GM12878 (cell line): ENCODE measurements at regions not wholly inside any gene's neighbourhood (a gene's known extent, or its start where the extent isn't known, plus 50 kb on each side); places are given as distances from the start of the nearest gene placed in this dataset.

Source experiments
- ATAC-seq: fragments of 200-7000 bp; cut with Tn5 transposase; 3 replicates; pipeline ENCODE4 v1.9.1; 2020; ENCODE audit warnings: mild to moderate bottlenecking, moderate library complexity
- BruUV-seq: library from RNA; stranded (reverse); fragments of 400-500 nt; replicated peaks from 2 replicates; lab custom pipeline; 2021; lab: Mats Ljungman, UMichigan
- CTCF ChIA-PET: fragments of 300-600 bp; sonication (Branson Sonifier 250); formaldehyde crosslinking; extraction: SDS; loops from one replicate; lab custom pipeline; 2021; ENCODE audit warnings: inconsistent platforms; lab: Yijun Ruan, JAX
- POLR2A ChIA-PET: fragments of 350-600 bp; formaldehyde crosslinking; extraction: SDS; loops from one replicate; lab custom pipeline; 2021; ENCODE audit warnings: inconsistent platforms; lab: Charles Lee
- RAD21 ChIA-PET: fragments of 300-600 bp; sonication (Branson Sonifier 250); formaldehyde crosslinking; loops from one replicate; lab custom pipeline; 2023; ENCODE audit warnings: antibody characterized with exemption; ENCODE audit not compliant: unreplicated experiment; lab: Charles Lee
- SMC1A ChIA-PET: fragments of 300-600 bp; sonication (Branson Sonifier 250); formaldehyde crosslinking; loops from one replicate; lab custom pipeline; 2023; ENCODE audit not compliant: unreplicated experiment, uncharacterized antibody; lab: Charles Lee
- DNase-seq: peaks from one replicate; pipeline ENCODE4 v3.0.0-alpha.2; 2011; ENCODE audit warnings: low read depth, low spot score
- FAIRE-seq: peaks from 3 replicates; lab custom pipeline; 2011; peaks lifted over from hg19 to GRCh38; lab: Jason Lieb, UNC
- H2AFZ ChIP-seq: 2 replicates; pipeline ENCODE4 v1.6.0; 2011; ENCODE audit warnings: low read depth, low read length, control low read depth; ENCODE audit not compliant: control insufficient read depth
- H3K27ac ChIP-seq: 2 replicates; pipeline ENCODE4 v1.5.1; 2011; ENCODE audit warnings: control low read depth; ENCODE audit not compliant: control insufficient read depth, insufficient read depth
- H3K27me3 ChIP-seq, 2 experiments: replicated peaks in 1 of 2; 2 replicates each; pipeline versions ENCODE4 v1.6.0 to v1.6.1; 2011; ENCODE audit warnings: low read length in 1 of 2; ENCODE audit not compliant: control insufficient read depth in 2 of 2, insufficient read depth in 2 of 2
- H3K36me3 ChIP-seq, 2 experiments: 2 replicates each; pipeline ENCODE4 v1.5.1; 2011; ENCODE audit warnings: low read length in 1 of 2; ENCODE audit not compliant: control insufficient read depth in 2 of 2, insufficient read depth in 2 of 2
- H3K4me1 ChIP-seq: 2 replicates; pipeline ENCODE4 v1.6.1; 2011; ENCODE audit warnings: mild to moderate bottlenecking, low read length, moderate library complexity, mixed read lengths; ENCODE audit not compliant: control insufficient read depth, insufficient read depth
- H3K4me2 ChIP-seq: 2 replicates; pipeline ENCODE4 v1.6.0; 2011; ENCODE audit warnings: control low read depth; ENCODE audit not compliant: control insufficient read depth, insufficient read depth
- H3K4me3 ChIP-seq: fragments of 200-600 bp; sonication (generic); 2 replicates; pipeline ENCODE4 v1.5.1; 2016
- H3K79me2 ChIP-seq: 2 replicates; pipeline ENCODE4 v1.6.0; 2011; ENCODE audit warnings: low read length; ENCODE audit not compliant: control insufficient read depth, insufficient read depth
- H3K9ac ChIP-seq: 2 replicates; pipeline ENCODE4 v1.8.0; 2011; ENCODE audit warnings: low read length, control low read depth, mixed read lengths; ENCODE audit not compliant: control insufficient read depth, insufficient read depth
- H3K9me3 ChIP-seq: replicated peaks from 3 replicates; pipeline ENCODE4 v1.5.1; 2011; ENCODE audit warnings: mild to moderate bottlenecking, low read length; ENCODE audit not compliant: control insufficient read depth, insufficient read depth
- H4K20me1 ChIP-seq: 2 replicates; pipeline ENCODE4 v1.6.0; 2011; ENCODE audit not compliant: control insufficient read depth, insufficient read depth
- EP300 ChIP-seq, 2 experiments: fragments of 150-350 bp in 1 of 2; IDR thresholded peaks; 2 replicates each; pipeline ENCODE4 v1.6.1; 2011 to 2012; ENCODE audit warnings: low read depth in 2 of 2, low read length in 2 of 2, borderline replicate concordance in 1 of 2, improper control_type of control experiment in 1 of 2, inconsistent platforms in 1 of 2; ENCODE audit not compliant: control insufficient read depth in 1 of 2
- HDAC6 ChIP-seq: fragments of 200-600 bp; sonication (generic); IDR thresholded peaks from one replicate; pipeline ENCODE4 v1.8.0; 2017; ENCODE audit warnings: antibody characterized with exemption; ENCODE audit not compliant: unreplicated experiment
- MEF2A ChIP-seq: IDR thresholded peaks from 2 replicates; pipeline ENCODE4 v1.6.1; 2011; ENCODE audit warnings: low read depth, mild to moderate bottlenecking, low read length, moderate library complexity; ENCODE audit not compliant: insufficient read depth
- RBBP5 ChIP-seq: fragments of 200-600 bp; sonication (generic); conservative IDR thresholded peaks from 2 replicates; pipeline ENCODE4 v1.6.1; 2016
- RCOR1 ChIP-seq: conservative IDR thresholded peaks from 2 replicates; pipeline ENCODE4 v1.6.1; 2012; ENCODE audit warnings: low read depth, low read length, improper control_type of control experiment
- SUPT20H ChIP-seq: IDR thresholded peaks from 2 replicates; pipeline ENCODE4 v1.6.1; 2011; ENCODE audit warnings: low read depth, mild to moderate bottlenecking, low read length, moderate library complexity, borderline replicate concordance; ENCODE audit not compliant: control insufficient read depth
- WGBS: methylation state at CpG from one replicate; pipeline ENCODE4 v1.1.6; 2016; ENCODE audit warnings: low lambda C conversion rate; ENCODE audit not compliant: insufficient replicate concordance, insufficient coverage; ENCODE audit errors: missing lambda C conversion rate; 5-methylcytosine and 5-hydroxymethylcytosine counted together
- in situ Hi-C: fragments of 300-500 bp; cut with MboI; formaldehyde crosslinking; loops from 9 replicates; pipeline ENCODE4 v1.14.3; 2018; ENCODE audit warnings: mixed read lengths
- intact Hi-C: fragments of 100-400 bp; cut with micrococcal nuclease; formaldehyde crosslinking; loops from one replicate; pipeline ENCODE4 v1.14.2; 2022; ENCODE audit not compliant: unreplicated experiment
- TF ChIP-seq, protein P1 (sequence below): fragments of 450-650 bp; formaldehyde crosslinking; IDR thresholded peaks from 2 replicates; pipeline ENCODE4 v1.4.0; 2022; ENCODE audit warnings: mild to moderate bottlenecking, moderate library complexity
- TF ChIP-seq, protein P2 (sequence below): fragments of 450-650 bp; IDR thresholded peaks from 2 replicates; pipeline ENCODE4 v1.6.1; 2016; ENCODE audit warnings: mild to moderate bottlenecking, moderate library complexity, borderline replicate concordance
- TF ChIP-seq, protein P3 (sequence below): IDR thresholded peaks from 2 replicates; pipeline ENCODE4 v1.6.1; 2012; ENCODE audit warnings: mild to moderate bottlenecking, low read depth, low read length
- TF ChIP-seq, protein P4 (sequence below), 3 experiments: IDR thresholded peaks in 2 of 3; conservative IDR thresholded peaks in 1 of 3; 2 replicates each; pipeline ENCODE4 v1.5.1; 2011; ENCODE audit warnings: low read depth in 3 of 3, low read length in 3 of 3, mild to moderate bottlenecking in 3 of 3, control low read depth in 2 of 3, moderate library complexity in 2 of 3, inconsistent platforms in 1 of 3, mixed read lengths in 1 of 3; ENCODE audit not compliant: control insufficient read depth in 2 of 3, insufficient read depth in 1 of 3; ENCODE audit errors: extremely low read depth in 1 of 3

DNA sequence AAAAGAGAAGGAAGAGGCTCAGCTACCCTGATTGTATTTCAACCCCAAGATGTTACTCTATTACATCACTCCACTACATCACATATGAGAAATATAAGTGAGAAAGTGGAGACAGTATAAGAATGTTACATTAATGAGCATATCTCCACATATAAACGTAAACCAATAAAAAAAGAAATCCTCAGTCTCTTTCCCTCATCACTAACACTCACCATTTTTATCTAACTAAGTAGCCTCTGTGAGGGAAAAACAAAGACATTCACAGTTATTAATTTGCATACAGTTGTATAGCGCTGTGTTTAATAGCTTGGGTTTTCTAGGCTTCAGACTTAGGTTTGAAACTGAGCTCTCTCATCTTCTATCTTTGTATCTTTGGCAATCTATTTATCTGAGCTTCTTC lies 489.1 kb upstream of the LRRTM4 start:
- DNase-seq: no peak
- FAIRE-seq: no peak
- intact Hi-C loops (no loop called here), in situ Hi-C loops (no loop called here)
- Histone ChIP-seq H3K4me3 (no peak overlapping the region), H4K20me1 (no peaks in the 10 kb centered on the region), H3K79me2 (no peaks in the 10 kb centered on the region), H3K27ac (no peak overlapping the region), H3K4me1 (no peaks in the 10 kb centered on the region), H3K9me3 (no peaks in the 10 kb centered on the region), H3K9ac (no peak overlapping the region), H3K4me2 (no peak overlapping the region), H3K27me3 (no peaks in the 10 kb centered on the region), H2AFZ (no peak overlapping the region), H3K36me3 (no peaks in the 10 kb centered on the region)
- no peak for ATAC-seq
- ChIA-PET SMC1A (interaction anchor here (0.9 kb wide), 1 partner anchor 11 kb away, joined by 3 read pairs; no protein-coding TSS in a partner anchor), CTCF (interaction anchor here (1.3 kb wide), 1 partner anchor 26 kb away, joined by 3 read pairs; no protein-coding TSS in a partner anchor), POLR2A (no interaction called here), RAD21 (no interaction called here)
- BruUV-seq: no TSS peak
- 18% methylated on average over 2 of the region's 2 CpGs for WGBS
- TF ChIP-seq, protein P1, sequence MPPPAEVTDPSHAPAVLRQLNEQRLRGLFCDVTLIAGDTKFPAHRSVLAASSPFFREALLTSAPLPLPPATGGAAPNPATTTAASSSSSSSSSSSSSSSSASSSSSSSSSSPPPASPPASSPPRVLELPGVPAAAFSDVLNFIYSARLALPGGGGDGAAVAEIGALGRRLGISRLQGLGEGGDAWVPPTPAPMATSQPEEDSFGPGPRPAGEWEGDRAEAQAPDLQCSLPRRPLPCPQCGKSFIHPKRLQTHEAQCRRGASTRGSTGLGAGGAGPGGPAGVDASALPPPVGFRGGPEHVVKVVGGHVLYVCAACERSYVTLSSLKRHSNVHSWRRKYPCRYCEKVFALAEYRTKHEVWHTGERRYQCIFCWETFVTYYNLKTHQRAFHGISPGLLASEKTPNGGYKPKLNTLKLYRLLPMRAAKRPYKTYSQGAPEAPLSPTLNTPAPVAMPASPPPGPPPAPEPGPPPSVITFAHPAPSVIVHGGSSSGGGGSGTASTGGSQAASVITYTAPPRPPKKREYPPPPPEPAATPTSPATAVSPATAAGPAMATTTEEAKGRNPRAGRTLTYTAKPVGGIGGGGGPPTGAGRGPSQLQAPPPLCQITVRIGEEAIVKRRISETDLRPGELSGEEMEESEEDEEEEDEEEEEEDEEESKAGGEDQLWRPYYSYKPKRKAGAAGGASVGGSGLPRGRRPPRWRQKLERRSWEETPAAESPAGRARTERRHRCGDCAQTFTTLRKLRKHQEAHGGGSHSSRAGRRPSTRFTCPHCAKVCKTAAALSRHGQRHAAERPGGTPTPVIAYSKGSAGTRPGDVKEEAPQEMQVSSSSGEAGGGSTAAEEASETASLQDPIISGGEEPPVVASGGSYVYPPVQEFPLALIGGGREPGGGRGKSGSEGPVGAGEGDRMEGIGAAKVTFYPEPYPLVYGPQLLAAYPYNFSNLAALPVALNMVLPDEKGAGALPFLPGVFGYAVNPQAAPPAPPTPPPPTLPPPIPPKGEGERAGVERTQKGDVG (CRISPR knock-in tag): no peak
- TF ChIP-seq HDAC6: no peak
- TF ChIP-seq RBBP5: no peak
- no peak for TF ChIP-seq EP300 (IDR thresholded peaks at IDR 0.05; ENCODE audit: borderline replicate concordance in 1 of 2, control insufficient read depth in 1 of 2, low read depth in 2 of 2, low read length in 2 of 2)
- TF ChIP-seq, protein P2, sequence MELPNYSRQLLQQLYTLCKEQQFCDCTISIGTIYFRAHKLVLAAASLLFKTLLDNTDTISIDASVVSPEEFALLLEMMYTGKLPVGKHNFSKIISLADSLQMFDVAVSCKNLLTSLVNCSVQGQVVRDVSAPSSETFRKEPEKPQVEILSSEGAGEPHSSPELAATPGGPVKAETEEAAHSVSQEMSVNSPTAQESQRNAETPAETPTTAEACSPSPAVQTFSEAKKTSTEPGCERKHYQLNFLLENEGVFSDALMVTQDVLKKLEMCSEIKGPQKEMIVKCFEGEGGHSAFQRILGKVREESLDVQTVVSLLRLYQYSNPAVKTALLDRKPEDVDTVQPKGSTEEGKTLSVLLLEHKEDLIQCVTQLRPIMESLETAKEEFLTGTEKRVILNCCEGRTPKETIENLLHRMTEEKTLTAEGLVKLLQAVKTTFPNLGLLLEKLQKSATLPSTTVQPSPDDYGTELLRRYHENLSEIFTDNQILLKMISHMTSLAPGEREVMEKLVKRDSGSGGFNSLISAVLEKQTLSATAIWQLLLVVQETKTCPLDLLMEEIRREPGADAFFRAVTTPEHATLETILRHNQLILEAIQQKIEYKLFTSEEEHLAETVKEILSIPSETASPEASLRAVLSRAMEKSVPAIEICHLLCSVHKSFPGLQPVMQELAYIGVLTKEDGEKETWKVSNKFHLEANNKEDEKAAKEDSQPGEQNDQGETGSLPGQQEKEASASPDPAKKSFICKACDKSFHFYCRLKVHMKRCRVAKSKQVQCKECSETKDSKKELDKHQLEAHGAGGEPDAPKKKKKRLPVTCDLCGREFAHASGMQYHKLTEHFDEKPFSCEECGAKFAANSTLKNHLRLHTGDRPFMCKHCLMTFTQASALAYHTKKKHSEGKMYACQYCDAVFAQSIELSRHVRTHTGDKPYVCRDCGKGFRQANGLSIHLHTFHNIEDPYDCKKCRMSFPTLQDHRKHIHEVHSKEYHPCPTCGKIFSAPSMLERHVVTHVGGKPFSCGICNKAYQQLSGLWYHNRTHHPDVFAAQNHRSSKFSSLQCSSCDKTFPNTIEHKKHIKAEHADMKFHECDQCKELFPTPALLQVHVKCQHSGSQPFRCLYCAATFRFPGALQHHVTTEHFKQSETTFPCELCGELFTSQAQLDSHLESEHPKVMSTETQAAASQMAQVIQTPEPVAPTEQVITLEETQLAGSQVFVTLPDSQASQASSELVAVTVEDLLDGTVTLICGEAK: no peak
- TF ChIP-seq, protein P3, sequence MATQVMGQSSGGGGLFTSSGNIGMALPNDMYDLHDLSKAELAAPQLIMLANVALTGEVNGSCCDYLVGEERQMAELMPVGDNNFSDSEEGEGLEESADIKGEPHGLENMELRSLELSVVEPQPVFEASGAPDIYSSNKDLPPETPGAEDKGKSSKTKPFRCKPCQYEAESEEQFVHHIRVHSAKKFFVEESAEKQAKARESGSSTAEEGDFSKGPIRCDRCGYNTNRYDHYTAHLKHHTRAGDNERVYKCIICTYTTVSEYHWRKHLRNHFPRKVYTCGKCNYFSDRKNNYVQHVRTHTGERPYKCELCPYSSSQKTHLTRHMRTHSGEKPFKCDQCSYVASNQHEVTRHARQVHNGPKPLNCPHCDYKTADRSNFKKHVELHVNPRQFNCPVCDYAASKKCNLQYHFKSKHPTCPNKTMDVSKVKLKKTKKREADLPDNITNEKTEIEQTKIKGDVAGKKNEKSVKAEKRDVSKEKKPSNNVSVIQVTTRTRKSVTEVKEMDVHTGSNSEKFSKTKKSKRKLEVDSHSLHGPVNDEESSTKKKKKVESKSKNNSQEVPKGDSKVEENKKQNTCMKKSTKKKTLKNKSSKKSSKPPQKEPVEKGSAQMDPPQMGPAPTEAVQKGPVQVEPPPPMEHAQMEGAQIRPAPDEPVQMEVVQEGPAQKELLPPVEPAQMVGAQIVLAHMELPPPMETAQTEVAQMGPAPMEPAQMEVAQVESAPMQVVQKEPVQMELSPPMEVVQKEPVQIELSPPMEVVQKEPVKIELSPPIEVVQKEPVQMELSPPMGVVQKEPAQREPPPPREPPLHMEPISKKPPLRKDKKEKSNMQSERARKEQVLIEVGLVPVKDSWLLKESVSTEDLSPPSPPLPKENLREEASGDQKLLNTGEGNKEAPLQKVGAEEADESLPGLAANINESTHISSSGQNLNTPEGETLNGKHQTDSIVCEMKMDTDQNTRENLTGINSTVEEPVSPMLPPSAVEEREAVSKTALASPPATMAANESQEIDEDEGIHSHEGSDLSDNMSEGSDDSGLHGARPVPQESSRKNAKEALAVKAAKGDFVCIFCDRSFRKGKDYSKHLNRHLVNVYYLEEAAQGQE: no peak
- TF ChIP-seq SUPT20H: no peak
- TF ChIP-seq MEF2A: no peak
- TF ChIP-seq RCOR1: no peak
- TF ChIP-seq, protein P4, sequence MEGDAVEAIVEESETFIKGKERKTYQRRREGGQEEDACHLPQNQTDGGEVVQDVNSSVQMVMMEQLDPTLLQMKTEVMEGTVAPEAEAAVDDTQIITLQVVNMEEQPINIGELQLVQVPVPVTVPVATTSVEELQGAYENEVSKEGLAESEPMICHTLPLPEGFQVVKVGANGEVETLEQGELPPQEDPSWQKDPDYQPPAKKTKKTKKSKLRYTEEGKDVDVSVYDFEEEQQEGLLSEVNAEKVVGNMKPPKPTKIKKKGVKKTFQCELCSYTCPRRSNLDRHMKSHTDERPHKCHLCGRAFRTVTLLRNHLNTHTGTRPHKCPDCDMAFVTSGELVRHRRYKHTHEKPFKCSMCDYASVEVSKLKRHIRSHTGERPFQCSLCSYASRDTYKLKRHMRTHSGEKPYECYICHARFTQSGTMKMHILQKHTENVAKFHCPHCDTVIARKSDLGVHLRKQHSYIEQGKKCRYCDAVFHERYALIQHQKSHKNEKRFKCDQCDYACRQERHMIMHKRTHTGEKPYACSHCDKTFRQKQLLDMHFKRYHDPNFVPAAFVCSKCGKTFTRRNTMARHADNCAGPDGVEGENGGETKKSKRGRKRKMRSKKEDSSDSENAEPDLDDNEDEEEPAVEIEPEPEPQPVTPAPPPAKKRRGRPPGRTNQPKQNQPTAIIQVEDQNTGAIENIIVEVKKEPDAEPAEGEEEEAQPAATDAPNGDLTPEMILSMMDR (IDR thresholded peaks at IDR 0.05 in 2 of 3, conservative IDR thresholded peaks at IDR 0.05 in 1 of 3; ENCODE audit: control insufficient read depth in 2 of 3, extremely low read depth in 1 of 3, insufficient read depth in 1 of 3, low read depth in 3 of 3, low read length in 3 of 3): no peak
